ENCODE measurements at regions not wholly inside any gene's neighbourhood (a gene's known extent, or its start where the extent isn't known, plus 50 kb on each side); places are given as distances from the start of the nearest gene placed in this dataset.

DNA sequence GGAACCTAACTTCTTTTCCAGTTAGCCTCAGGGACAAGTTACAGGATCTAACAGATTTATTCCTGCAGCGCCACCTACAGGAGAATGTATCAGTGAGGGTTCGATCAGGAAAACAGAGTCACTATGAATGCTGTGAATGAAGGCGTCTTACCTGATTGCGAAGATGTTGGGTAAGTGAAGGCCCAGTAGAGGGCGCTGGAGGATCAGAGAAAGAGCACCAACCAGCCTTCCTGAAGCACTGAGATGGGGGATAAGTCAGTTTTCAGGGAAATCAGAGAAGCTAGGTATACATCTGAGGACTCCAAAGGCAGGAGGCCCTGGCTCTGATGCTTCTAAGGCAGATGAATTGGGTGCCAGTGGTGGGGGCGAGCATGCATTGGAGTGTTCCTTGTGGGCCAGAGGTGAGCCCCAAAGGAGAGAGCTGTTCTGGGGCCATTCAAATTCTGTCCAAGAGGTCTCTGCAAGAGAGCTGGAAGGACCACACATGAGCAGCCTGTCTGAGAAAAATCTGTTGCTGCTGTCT lies 169.9 kb upstream of the AADAT start:
- DNase-seq (ENCODE audit: insufficient read length, low spot score) (peak; percentile 7), FAIRE-seq (peak; percentile 80)
- TF ChIP-seq POLR2A (IDR thresholded peaks at IDR 0.05; ENCODE audit: low read depth, low read length), result no peak

GRCh38 chr4:170256807-170257206 lies 167.1 kb upstream of the AADAT start:
- TF ChIP-seq POLR2A (IDR thresholded peaks at IDR 0.05; ENCODE audit: low read depth, low read length), result no peak
- FAIRE-seq (no peak), DNase-seq (ENCODE audit: insufficient read length, low spot score) (no peak)

GRCh38 chr4:170248576-170248975 lies 158.8 kb upstream of the AADAT start:
- TF ChIP-seq POLR2A (IDR thresholded peaks at IDR 0.05; ENCODE audit: low read depth, low read length), result no peak
- no peak for FAIRE-seq
- no peak for DNase-seq (ENCODE audit: insufficient read length, low spot score)

- no peak for TF ChIP-seq POLR2A (IDR thresholded peaks at IDR 0.05; ENCODE audit: low read depth, low read length)
- DNase-seq (ENCODE audit: insufficient read length, low spot score) (no peak), FAIRE-seq (no peak)
Observed at GRCh38 chr4:170248029-170248428, 158.3 kb upstream of the AADAT start.

DNA sequence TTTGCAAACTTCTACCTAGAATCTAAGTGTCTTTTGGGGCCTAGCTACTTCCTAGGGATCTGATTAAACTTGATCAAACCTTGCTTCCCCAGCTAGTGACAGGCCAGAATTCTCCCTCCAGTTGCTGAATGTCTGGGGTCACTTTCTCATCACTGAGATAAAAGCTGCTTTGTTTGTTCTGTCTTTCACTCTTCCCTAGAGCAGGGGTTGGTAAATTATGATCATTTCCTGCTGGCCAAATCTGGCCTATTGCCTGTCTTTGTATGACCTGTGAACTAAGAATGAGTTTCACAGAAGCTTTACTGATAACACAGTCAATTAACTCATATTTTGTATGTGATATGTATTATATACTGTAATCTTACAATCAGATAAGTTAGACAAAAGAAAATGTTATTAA lies 157.8 kb upstream of the AADAT start:
- no peak for FAIRE-seq
- no peak for DNase-seq (ENCODE audit: insufficient read length, low spot score)
- TF ChIP-seq POLR2A (IDR thresholded peaks at IDR 0.05; ENCODE audit: low read depth, low read length), result no peak

- no peak for DNase-seq (ENCODE audit: insufficient read length, low spot score)
- no peak for FAIRE-seq
- no peak for TF ChIP-seq POLR2A (IDR thresholded peaks at IDR 0.05; ENCODE audit: low read depth, low read length)
Observed at GRCh38 chr4:170243662-170244288, 154.0 kb upstream of the AADAT start.

GRCh38 chr4:170242471-170242870 lies 152.7 kb upstream of the AADAT start:
- no peak for FAIRE-seq
- DNase-seq (ENCODE audit: insufficient read length, low spot score), result no peak
- TF ChIP-seq POLR2A (IDR thresholded peaks at IDR 0.05; ENCODE audit: low read depth, low read length), result no peak

DNA sequence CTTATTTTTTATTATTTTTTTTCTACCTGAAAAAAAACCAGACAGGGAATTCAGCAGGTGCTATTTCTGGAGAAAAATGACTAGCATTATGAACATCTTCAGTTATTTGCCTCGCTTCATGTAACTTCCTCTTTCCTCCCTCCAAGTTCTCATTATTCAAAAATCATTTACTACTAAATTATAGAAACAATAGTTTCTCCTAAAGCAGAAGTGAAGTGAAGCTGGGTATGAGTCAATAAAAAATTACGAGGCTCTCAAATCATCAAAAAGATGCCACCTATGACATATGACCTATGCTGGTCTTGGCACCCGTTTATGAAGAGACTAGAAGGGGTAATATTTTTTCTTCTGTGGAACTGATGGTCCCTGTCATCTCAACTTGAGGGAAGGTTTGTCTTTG lies 145.0 kb upstream of the AADAT start:
- FAIRE-seq (no peak), DNase-seq (ENCODE audit: insufficient read length, low spot score) (no peak)
- TF ChIP-seq POLR2A (IDR thresholded peaks at IDR 0.05; ENCODE audit: low read depth, low read length), result no peak

- no peak for FAIRE-seq
- TF ChIP-seq POLR2A (IDR thresholded peaks at IDR 0.05; ENCODE audit: low read depth, low read length), result no peak
- no peak for DNase-seq (ENCODE audit: insufficient read length, low spot score)
Observed at GRCh38 chr4:170231377-170231776, 141.6 kb upstream of the AADAT start.

GRCh38 chr4:170230242-170230641 lies 140.5 kb upstream of the AADAT start:
- no peak for TF ChIP-seq POLR2A (IDR thresholded peaks at IDR 0.05; ENCODE audit: low read depth, low read length)
- FAIRE-seq (no peak), DNase-seq (ENCODE audit: insufficient read length, low spot score) (no peak)

GRCh38 chr4:170229006-170229405 lies 139.2 kb upstream of the AADAT start:
- no peak for TF ChIP-seq POLR2A (IDR thresholded peaks at IDR 0.05; ENCODE audit: low read depth, low read length)

DNA sequence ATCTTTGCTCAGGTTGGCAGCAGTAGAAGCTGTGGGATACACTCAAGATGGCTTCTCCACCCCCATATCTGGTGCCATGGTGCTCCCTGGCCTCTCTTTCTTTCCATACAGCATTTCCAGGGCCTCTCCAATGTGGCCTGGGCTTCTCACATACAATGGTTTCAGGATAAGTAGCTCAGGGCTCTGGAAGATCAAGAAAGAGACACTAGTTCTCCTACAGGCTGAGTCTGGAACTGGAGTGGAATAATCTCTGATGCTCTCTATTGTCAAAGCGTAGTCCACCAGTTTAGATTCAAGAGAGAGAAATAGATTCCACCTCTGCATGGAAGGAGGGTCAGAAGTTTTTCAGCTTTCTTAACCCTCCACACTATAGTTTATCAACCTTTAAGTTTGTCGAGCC lies 138.2 kb upstream of the AADAT start:
- FAIRE-seq (no peak), DNase-seq (ENCODE audit: insufficient read length, low spot score) (no peak)
- TF ChIP-seq POLR2A (IDR thresholded peaks at IDR 0.05; ENCODE audit: low read depth, low read length), result no peak

More at GRCh38 chr4:170229006-170229405, 139.2 kb upstream of the AADAT start:
- FAIRE-seq (no peak), DNase-seq (ENCODE audit: insufficient read length, low spot score) (no peak)

GRCh38 chr4:170226288-170226687 lies 136.5 kb upstream of the AADAT start:
- DNase-seq (ENCODE audit: insufficient read length, low spot score) (no peak), FAIRE-seq (no peak)
- no peak for TF ChIP-seq POLR2A (IDR thresholded peaks at IDR 0.05; ENCODE audit: low read depth, low read length)

DNA sequence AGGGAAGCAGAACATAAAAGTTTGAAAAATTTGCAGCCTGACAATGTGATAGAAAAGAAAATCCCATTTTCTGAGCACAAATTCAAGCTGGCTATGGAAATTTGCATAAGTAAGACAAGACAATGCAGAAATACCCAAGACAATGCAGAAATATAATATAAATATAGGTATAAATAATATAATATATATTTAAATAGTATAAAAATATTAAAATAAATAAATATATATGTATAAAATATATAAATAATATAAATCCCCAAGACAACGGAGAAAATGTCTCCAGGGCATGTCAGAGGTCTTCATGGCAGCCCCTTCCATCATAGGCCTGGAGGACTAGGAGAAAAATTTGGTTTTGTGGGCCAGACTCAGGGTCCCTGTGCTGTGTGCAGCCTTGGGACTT lies 125.0 kb upstream of the AADAT start:
- TF ChIP-seq POLR2A (IDR thresholded peaks at IDR 0.05; ENCODE audit: low read depth, low read length), result no peak
- FAIRE-seq, result no peak
- DNase-seq (ENCODE audit: insufficient read length, low spot score), result no peak

- no peak for FAIRE-seq
- TF ChIP-seq POLR2A (IDR thresholded peaks at IDR 0.05; ENCODE audit: low read depth, low read length), result no peak
- DNase-seq (ENCODE audit: insufficient read length, low spot score), result no peak
Observed at GRCh38 chr4:170214101-170214500, 124.3 kb upstream of the AADAT start.
